ENCODE measurements at regions not wholly inside any gene's neighbourhood (a gene's known extent, or its start where the extent isn't known, plus 50 kb on each side); places are given as distances from the start of the nearest gene placed in this dataset.
A peak's percentile ranks its signal among the peaks of the same experiment; 100 is the strongest.

DNA sequence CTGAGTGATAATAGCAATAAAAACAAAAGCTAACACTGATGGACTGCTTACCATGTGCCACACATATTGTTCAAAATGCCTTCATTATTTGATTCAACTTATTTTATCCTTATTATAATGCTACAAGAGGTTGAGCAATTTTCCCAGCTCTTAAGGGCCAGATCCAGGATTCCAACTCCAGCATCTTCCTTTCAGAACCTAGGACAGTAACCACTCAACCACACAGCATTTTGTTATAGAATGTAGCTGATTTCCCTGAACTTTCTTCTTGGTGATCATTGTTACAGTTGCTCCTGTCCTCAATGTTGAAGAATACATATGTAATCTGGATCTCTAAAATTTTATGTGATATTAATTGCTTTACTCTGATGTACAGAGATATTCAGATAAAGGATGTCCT lies 341.7 kb downstream of the PIK3C3 start:
- intact Hi-C loops (cut with DNase I; ENCODE audit: low total_unique reads): no loop called here
- Histone ChIP-seq H3K27ac (no peak overlapping the region), H3K27me3 (no peaks in the 10 kb centered on the region), H3K9me3 (no peaks in the 10 kb centered on the region), H3K36me3 (ENCODE audit: low read depth, missing control alignments) (no peaks in the 10 kb centered on the region), H3K4me1 (no peaks in the 10 kb centered on the region), H3K4me3 (no peak overlapping the region)
- no peak for DNase-seq
- no peak for TF ChIP-seq POLR2A (IDR thresholded peaks at IDR 0.05)
- TF ChIP-seq, protein P1, sequence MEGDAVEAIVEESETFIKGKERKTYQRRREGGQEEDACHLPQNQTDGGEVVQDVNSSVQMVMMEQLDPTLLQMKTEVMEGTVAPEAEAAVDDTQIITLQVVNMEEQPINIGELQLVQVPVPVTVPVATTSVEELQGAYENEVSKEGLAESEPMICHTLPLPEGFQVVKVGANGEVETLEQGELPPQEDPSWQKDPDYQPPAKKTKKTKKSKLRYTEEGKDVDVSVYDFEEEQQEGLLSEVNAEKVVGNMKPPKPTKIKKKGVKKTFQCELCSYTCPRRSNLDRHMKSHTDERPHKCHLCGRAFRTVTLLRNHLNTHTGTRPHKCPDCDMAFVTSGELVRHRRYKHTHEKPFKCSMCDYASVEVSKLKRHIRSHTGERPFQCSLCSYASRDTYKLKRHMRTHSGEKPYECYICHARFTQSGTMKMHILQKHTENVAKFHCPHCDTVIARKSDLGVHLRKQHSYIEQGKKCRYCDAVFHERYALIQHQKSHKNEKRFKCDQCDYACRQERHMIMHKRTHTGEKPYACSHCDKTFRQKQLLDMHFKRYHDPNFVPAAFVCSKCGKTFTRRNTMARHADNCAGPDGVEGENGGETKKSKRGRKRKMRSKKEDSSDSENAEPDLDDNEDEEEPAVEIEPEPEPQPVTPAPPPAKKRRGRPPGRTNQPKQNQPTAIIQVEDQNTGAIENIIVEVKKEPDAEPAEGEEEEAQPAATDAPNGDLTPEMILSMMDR (IDR thresholded peaks at IDR 0.05): no peak

DNA sequence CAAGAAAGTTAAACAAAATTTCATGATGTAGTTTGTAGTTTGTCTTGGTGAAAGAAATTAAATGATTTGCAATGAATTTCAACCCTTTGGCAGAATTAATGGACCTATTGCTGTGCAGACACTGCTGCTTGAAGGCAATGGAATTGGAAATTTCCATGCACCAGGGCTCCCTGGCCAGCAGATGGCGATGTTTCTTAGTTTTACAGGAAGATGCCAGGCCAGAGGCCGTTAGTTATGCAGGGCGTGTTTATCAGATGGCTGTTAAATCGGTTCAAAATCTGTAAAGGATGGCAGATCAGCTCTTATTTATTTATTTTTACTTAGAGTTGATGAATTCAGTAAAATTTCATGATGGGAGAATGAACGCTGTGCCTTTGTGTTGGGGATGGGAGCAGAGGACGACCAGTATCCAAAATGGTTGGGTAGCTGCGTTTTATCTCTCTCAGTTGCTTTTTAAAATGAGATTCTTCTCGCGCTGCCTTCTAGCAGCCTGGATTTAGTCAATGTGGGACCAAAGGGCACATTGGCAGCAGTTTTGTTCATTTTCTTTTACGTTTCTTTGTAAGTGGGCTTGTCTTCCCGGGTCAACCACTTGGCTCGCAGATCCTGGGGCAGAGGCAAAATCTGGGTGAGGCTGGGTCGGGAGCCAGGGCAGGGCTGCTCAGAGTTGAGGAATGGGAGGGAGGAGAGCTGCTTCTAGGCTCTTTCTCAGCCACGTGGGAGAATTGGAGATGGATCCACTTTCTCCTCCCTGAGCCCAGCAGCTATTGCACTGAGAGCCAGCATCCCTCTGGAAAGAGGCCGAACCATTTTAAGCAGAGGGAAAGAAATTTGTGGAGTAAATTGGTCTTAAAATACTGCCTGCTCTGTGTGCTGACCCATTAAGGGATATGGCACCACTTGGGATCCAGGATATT lies 344.0 kb downstream of the PIK3C3 start:
- no peaks in the 10 kb centered on the region for H3K36me3 ChIP-seq (ENCODE audit: low read depth, missing control alignments)
- peak; percentile 91 for DNase-seq
- no peaks in the 10 kb centered on the region for H3K27me3 ChIP-seq
- peak overlapping the region in 1 of 2 donors; percentile 28 for H3K27ac ChIP-seq
- H3K9me3 ChIP-seq: no peaks in the 10 kb centered on the region
- 16 to 23% methylated on average over 15 of the region's 15 CpGs for WGBS, 2 donors
- intact Hi-C loops (cut with DNase I; ENCODE audit: low total_unique reads): no loop called here
- H3K4me3 ChIP-seq: peak overlapping the region in 1 of 2 donors; percentile 45
- H3K4me1 ChIP-seq: no peaks in the 10 kb centered on the region
- no peak for TF ChIP-seq POLR2A (IDR thresholded peaks at IDR 0.05)
- TF ChIP-seq, protein P1 (IDR thresholded peaks at IDR 0.05): peak; percentile 75 to 92 (median 80)

DNA sequence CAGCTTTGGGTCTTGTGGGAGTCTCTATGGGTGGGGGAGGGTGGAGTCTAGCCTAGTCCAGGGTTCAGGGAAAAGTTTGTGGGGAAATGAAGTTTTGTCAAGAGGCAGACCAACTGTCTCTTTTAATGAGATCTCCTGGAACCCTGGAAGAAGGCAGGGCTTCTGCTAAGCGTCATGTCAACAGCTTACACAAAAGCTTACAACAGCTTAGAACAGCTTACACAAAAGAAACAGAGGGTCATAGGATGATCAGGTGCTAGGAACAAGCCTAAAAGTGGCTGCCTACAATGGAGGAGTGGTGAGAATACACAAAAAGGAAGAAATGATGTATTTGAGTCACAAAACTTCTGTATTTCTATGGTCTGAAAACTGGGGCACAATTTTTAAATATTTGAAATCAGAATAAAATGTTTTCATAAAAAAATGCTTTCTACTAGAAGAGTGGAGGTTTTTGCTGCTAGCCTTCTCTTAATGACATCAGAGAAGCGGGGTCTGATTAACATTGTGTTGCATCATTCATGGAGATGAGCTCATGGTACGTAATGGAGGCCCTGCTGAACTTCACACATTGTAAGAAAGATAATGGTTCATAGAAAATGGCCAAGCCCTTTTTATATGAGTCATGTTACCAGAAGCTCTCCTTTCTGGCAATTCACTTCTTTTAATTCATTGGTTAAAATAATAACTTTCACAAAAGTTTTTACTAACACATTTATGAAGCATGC lies 351.0 kb downstream of the PIK3C3 start:
- 64 to 86% methylated on average over 3 of the region's 3 CpGs for WGBS, 2 donors
- intact Hi-C loops (cut with DNase I; ENCODE audit: low total_unique reads): no loop called here

DNA sequence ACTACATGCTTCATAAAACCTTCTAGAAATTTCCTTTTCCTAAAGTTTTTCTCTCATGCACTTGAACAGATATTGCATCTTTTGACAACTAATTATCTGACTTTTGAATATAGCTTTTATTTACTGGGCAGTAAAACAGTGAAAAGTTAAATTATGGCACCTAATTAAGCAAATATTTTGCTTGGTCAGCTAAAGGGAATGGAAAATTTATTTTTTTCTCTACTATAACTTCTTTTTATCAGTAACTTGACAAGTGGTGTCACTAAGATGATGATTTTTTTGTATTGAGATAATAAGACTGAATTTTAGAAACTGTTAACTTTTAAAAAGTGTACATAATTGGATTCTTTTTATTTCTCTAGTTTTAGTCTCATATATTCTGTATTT lies 351.6 kb downstream of the PIK3C3 start:
- no peak for DNase-seq
- no peaks in the 10 kb centered on the region for H3K27me3 ChIP-seq
- H3K27ac ChIP-seq: no peak overlapping the region
- no peaks in the 10 kb centered on the region for H3K4me1 ChIP-seq
- intact Hi-C loops (cut with DNase I; ENCODE audit: low total_unique reads): no loop called here
- H3K4me3 ChIP-seq: no peak overlapping the region
- no peaks in the 10 kb centered on the region for H3K9me3 ChIP-seq
- TF ChIP-seq POLR2A (IDR thresholded peaks at IDR 0.05): no peak
- TF ChIP-seq, protein P1 (IDR thresholded peaks at IDR 0.05): no peak
- H3K36me3 ChIP-seq (ENCODE audit: low read depth, missing control alignments): no peaks in the 10 kb centered on the region

More for the DNA sequence above, 351.0 kb downstream of the PIK3C3 start:
- no peak for DNase-seq
- H3K27ac ChIP-seq: no peak overlapping the region
- H3K9me3 ChIP-seq: no peaks in the 10 kb centered on the region
- H3K36me3 ChIP-seq (ENCODE audit: low read depth, missing control alignments): no peaks in the 10 kb centered on the region
- no peak overlapping the region for H3K4me3 ChIP-seq
- no peaks in the 10 kb centered on the region for H3K27me3 ChIP-seq
- H3K4me1 ChIP-seq: no peaks in the 10 kb centered on the region
- TF ChIP-seq, protein P1 (IDR thresholded peaks at IDR 0.05): no peak
- no peak for TF ChIP-seq POLR2A (IDR thresholded peaks at IDR 0.05)

All from testis (tissue), 2 donors.